Activated CD4-positive, alpha-beta T cell treated with anti-CD3 and anti-CD28 coated beads for 4 hours (primary cell): ENCODE measurements at regions not wholly inside any gene's neighbourhood (a gene's known extent, or its start where the extent isn't known, plus 50 kb on each side); places are given as distances from the start of the nearest gene placed in this dataset.
"Not testable (repeated sequence)": the region's sequence is repeated elsewhere in the genome, so short reads cannot be mapped to it uniquely, and the experiment has no call there.

Experiments used
- DNase-seq, 2 donors: peaks; one replicate each; pipeline ENCODE4 v3.0.0-alpha.2; 2020

GRCh38 chr11:134864968-134865305 is 452.9 kb upstream of the B3GAT1 start:
- no peak for DNase-seq

- no peak for DNase-seq
Measured at GRCh38 chr11:134864233-134864967, 452.4 kb upstream of the B3GAT1 start.

GRCh38 chr11:134863294-134863693 is 451.3 kb upstream of the B3GAT1 start:
- no peak for DNase-seq

GRCh38 chr11:134862587-134863195 is 450.6 kb upstream of the B3GAT1 start:
- DNase-seq, result no peak

- no peak for DNase-seq
Measured at GRCh38 chr11:134862105-134862502, 450.1 kb upstream of the B3GAT1 start.

- DNase-seq, result no peak
Measured at GRCh38 chr11:134861490-134862104, 449.6 kb upstream of the B3GAT1 start.

- no peak for DNase-seq
Measured at GRCh38 chr11:134858783-134859480, 446.9 kb upstream of the B3GAT1 start.

GRCh38 chr11:134857035-134857434 is 445.0 kb upstream of the B3GAT1 start:
- no peak for DNase-seq

GRCh38 chr11:134856056-134856971 is 444.3 kb upstream of the B3GAT1 start:
- no peak for DNase-seq

GRCh38 chr11:134853992-134854991 is 442.2 kb upstream of the B3GAT1 start:
- DNase-seq, result no peak

GRCh38 chr11:134851503-134852224 is 439.6 kb upstream of the B3GAT1 start:
- not testable (repeated sequence) for DNase-seq

- no peak for DNase-seq
Measured at GRCh38 chr11:134850566-134850965, 438.5 kb upstream of the B3GAT1 start.

GRCh38 chr11:134849833-134850232 is 437.8 kb upstream of the B3GAT1 start:
- DNase-seq, result no peak

- DNase-seq, result no peak
Measured at GRCh38 chr11:134847083-134847715, 435.2 kb upstream of the B3GAT1 start.

- no peak for DNase-seq
Measured at GRCh38 chr11:134846328-134847082, 434.5 kb upstream of the B3GAT1 start.

- no peak for DNase-seq
Measured at GRCh38 chr11:134845474-134846327, 433.7 kb upstream of the B3GAT1 start.

GRCh38 chr11:134844838-134845237 is 432.8 kb upstream of the B3GAT1 start:
- no peak for DNase-seq

- no peak for DNase-seq
Measured at GRCh38 chr11:134843735-134844134, 431.7 kb upstream of the B3GAT1 start.
